Lower leg skin (tissue), 4 donors: ENCODE measurements at regions not wholly inside any gene's neighbourhood (a gene's known extent, or its start where the extent isn't known, plus 50 kb on each side); places are given as distances from the start of the nearest gene placed in this dataset.

Experiments used
- DNase-seq, 2 donors: peaks; one replicate each; pipeline ENCODE4 v3.0.0-alpha.2; 2019; ENCODE audit warnings: low spot score in 2 of 2
- H3K4me3 ChIP-seq: fragments of 200-600 bp; sonication (generic); 2 replicates; pipeline ENCODE4 v1.5.1; 2017; ENCODE audit warnings: mild to moderate bottlenecking, low read depth; ENCODE audit not compliant: poor library complexity, severe bottlenecking
- CTCF ChIP-seq, 3 donors: fragments of 450-650 bp; IDR thresholded peaks; one replicate each; pipeline ENCODE4 v1.5.1; 2016; ENCODE audit warnings: antibody characterized with exemption in 3 of 3, mild to moderate bottlenecking in 3 of 3, moderate library complexity in 2 of 3
- POLR2A ChIP-seq, 2 donors: fragments of 450-650 bp; IDR thresholded peaks; one replicate each; pipeline ENCODE4 v1.6.1; 2016 to 2017; ENCODE audit warnings: antibody characterized with exemption in 2 of 2, mild to moderate bottlenecking in 1 of 2, moderate library complexity in 1 of 2
- WGBS, 2 donors: methylation state at CpG; one replicate each; pipeline ENCODE4 v1.1.5; 2018; 5-methylcytosine and 5-hydroxymethylcytosine counted together
- intact Hi-C: fragments of 100-400 bp; cut with DNase I; formaldehyde crosslinking; loops from one replicate; pipeline ENCODE4 v1.15.0; 2023; ENCODE audit warnings: low total_unique reads

DNA sequence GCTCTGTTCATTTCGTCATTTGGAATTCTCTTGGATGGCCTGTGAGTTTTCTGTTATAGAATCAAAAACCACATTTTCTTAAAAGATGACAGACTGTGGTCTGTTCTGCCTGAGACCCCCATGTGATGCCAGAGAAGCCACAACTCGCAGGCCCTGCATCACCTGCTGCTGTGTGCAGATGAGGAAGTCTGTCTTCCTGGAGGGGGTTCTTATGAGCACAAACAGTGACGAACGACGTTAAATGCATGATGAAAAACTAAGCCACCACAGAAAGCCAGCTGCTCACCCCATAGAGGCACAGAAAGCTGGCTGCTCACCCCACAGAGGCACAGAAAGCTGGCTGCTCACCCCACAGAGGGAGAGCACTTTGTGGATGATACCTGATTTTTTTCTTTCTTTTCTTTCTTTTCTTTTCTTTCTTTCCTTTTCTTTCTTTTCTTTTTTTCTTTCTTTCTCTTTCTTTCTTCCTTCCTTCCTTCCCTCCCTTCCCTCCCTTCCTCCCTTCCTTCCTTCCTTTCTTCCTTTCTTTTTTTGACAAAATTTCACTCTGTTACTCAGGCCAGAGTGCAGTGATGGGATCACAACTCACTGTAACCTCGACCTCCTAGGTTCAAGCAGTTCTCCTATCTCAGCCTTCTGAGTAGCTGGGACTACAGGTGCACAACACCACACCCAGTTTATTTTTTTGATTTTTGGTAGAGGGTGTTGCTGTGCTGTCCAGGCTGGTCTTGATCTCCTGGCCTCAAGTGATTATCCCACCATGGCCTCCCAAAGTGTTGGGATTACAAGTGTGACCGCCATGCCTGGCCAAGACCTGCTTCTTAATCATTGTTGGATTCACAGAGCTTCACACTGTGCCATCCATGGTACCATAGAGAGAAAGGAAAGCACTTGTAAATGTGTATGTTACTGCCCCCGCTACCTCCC is 1191.4 kb downstream of the UQCRFS1 start:
- intact Hi-C loops = no loop called here
- H3K4me3 ChIP-seq = no peak overlapping the region
- DNase-seq = no peak
- WGBS, 2 donors = 63% methylated on average over 8 of the region's 8 CpGs
- TF ChIP-seq POLR2A (IDR thresholded peaks at IDR 0.05) (no peak), CTCF (IDR thresholded peaks at IDR 0.05) (no peak)

DNA sequence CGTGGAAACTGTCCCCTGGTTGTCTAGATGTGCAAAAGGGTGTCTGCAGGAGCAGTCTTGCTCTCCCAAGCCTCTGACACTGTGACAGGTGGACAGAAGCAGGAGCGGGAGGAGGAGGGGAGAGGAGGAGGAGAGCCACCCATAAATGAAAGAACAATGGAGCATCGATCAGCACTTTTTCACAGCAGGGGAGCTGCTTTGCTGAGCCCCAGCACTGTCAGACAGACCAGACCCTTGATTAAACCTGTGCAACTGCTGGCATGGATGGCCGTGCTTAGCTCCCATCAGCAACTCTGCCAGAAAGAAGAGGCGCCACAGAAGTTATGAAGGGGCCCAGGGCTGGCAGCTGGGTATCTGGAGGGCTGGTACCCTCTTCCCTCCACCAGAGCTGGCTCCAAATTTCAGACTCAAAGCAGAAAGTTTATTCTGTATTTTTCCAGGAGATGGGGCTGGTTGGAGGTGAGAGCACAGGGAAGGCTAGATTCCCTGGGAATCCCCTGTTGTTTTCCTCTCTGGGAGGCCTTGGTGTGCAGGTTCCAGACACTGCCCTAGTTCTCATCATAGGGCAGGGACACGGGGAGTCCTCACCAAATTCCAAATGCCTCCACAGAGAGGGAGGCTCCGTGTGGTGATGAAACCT is 1192.2 kb downstream of the UQCRFS1 start:
- WGBS, 2 donors = 52 to 56% methylated on average over 7 of the region's 7 CpGs
- DNase-seq = no peak
- intact Hi-C loops = no loop called here
- H3K4me3 ChIP-seq = no peak overlapping the region
- TF ChIP-seq CTCF (IDR thresholded peaks at IDR 0.05) (no peak), POLR2A (IDR thresholded peaks at IDR 0.05) (no peak)

DNA sequence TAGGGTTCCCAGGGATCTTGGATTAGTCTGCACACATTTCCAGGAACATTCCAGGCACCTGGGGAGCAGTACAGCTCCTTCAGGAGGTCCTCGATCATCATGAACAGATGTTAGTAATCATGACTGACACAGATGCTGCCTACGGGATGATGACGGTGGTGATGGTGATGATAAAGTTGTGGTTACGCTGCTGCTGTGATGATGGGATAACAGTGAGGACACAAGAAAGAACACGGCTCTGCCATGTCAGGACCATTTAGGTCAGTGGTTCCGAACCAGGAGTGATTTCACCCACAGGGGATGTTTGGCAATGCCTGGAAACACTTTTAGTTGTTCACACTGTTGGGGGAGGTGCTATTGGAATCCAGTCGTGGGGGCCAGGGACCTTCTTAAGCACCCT is 1193.0 kb downstream of the UQCRFS1 start:
- DNase-seq = no peak
- intact Hi-C loops = no loop called here
- no peak overlapping the region for H3K4me3 ChIP-seq
- TF ChIP-seq CTCF (IDR thresholded peaks at IDR 0.05) = no peak
- no peak for TF ChIP-seq POLR2A (IDR thresholded peaks at IDR 0.05)
- WGBS, 2 donors = 62 to 73% methylated on average over 7 of the region's 7 CpGs

DNA sequence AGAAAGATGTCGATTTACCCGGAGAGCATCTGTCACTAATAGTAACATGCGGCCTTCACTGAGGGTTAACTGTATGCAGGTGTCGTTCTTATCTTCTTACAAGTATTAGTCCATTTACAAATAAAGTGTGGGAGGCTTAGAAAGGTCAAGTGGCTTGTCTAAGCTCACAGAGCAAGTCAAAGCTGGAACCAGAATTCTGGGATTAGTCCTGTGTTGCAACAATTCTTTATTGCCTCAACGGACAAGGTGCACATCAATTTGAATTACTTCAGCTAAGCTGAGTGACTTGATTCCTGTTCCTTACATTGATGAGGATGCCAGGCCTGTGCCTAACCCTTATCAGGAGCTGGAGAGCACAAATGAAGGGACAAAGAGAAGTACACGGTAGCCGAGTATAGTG is 1193.6 kb downstream of the UQCRFS1 start:
- WGBS, 2 donors = 63 to 67% methylated on average over 7 of the region's 7 CpGs

GRCh38 chr19:28018499-28018898 is 1194.5 kb downstream of the UQCRFS1 start:
- TF ChIP-seq POLR2A (IDR thresholded peaks at IDR 0.05) = no peak
- TF ChIP-seq CTCF (IDR thresholded peaks at IDR 0.05) = no peak
- H3K4me3 ChIP-seq = no peak overlapping the region
- intact Hi-C loops = no loop called here
- no peak for DNase-seq
- 45 to 54% methylated on average over 5 of the region's 5 CpGs for WGBS, 2 donors

More for the DNA sequence above, 1193.6 kb downstream of the UQCRFS1 start:
- H3K4me3 ChIP-seq = no peak overlapping the region
- TF ChIP-seq CTCF (IDR thresholded peaks at IDR 0.05) (no peak), POLR2A (IDR thresholded peaks at IDR 0.05) (no peak)
- DNase-seq = no peak
- intact Hi-C loops = no loop called here
